Loucy (cell line): ENCODE measurements at regions not wholly inside any gene's neighbourhood (a gene's known extent, or its start where the extent isn't known, plus 50 kb on each side); places are given as distances from the start of the nearest gene placed in this dataset.

ENCODE experiments used
- H2AFZ ChIP-seq: fragments of 200-600 bp; sonication (generic); 2 replicates; pipeline ENCODE4 v1.6.0; 2016; ENCODE audit warnings: antibody characterized with exemption, mild to moderate bottlenecking, low read length, moderate library complexity
- H3F3A ChIP-seq: fragments of 200-600 bp; 2 replicates; pipeline ENCODE4 v1.6.0; 2016; ENCODE audit warnings: antibody characterized with exemption, low read depth, mild to moderate bottlenecking
- H3K27me3 ChIP-seq: fragments of 200-600 bp; sonication (generic); 2 replicates; pipeline ENCODE4 v1.6.1; 2014; ENCODE audit warnings: low read length, mild to moderate bottlenecking; ENCODE audit not compliant: insufficient read depth, poor library complexity, severe bottlenecking
- H3K36me3 ChIP-seq: fragments of 200-600 bp; sonication (generic); 2 replicates; pipeline ENCODE4 v1.6.1; 2016; ENCODE audit warnings: low read length; ENCODE audit not compliant: insufficient read depth
- H3K4me1 ChIP-seq: fragments of 200-600 bp; sonication (generic); 2 replicates; pipeline ENCODE4 v1.5.1; 2014; ENCODE audit warnings: low read length, mild to moderate bottlenecking; ENCODE audit not compliant: insufficient read depth, poor library complexity, severe bottlenecking
- H3K4me2 ChIP-seq: fragments of 200-600 bp; sonication (generic); 2 replicates; pipeline ENCODE4 v1.6.0; 2014; ENCODE audit warnings: antibody characterized with exemption, low read length, low read depth, mild to moderate bottlenecking; ENCODE audit not compliant: poor library complexity, severe bottlenecking
- H3K4me3 ChIP-seq: fragments of 200-600 bp; sonication (generic); 2 replicates; pipeline ENCODE4 v1.5.1; 2014; ENCODE audit warnings: low read length, mild to moderate bottlenecking, mixed read lengths; ENCODE audit not compliant: poor library complexity, severe bottlenecking
- H3K79me2 ChIP-seq: fragments of 200-600 bp; sonication (generic); 2 replicates; pipeline ENCODE4 v1.6.1; 2014; ENCODE audit warnings: low read length; ENCODE audit not compliant: insufficient read depth
- H3K9ac ChIP-seq: fragments of 200-600 bp; sonication (generic); 2 replicates; pipeline ENCODE4 v1.6.0; 2014; ENCODE audit warnings: mild to moderate bottlenecking, low read depth, low read length, moderate library complexity; ENCODE audit not compliant: poor library complexity, severe bottlenecking
- H3K9me2 ChIP-seq: fragments of 200-600 bp; sonication (generic); replicated peaks from 2 replicates; pipeline ENCODE4 v1.6.1; 2016; ENCODE audit warnings: low read depth, low read length, mixed read lengths
- H3K9me3 ChIP-seq: fragments of 200-600 bp; sonication (generic); 2 replicates; pipeline ENCODE4 v1.6.1; 2014; ENCODE audit warnings: mild to moderate bottlenecking, antibody characterized with exemption, low read length, low read depth; ENCODE audit not compliant: insufficient read depth
- H4K20me1 ChIP-seq: fragments of 200-600 bp; sonication (generic); 2 replicates; pipeline ENCODE4 v1.6.0; 2014; ENCODE audit warnings: antibody characterized with exemption, low read length, mild to moderate bottlenecking; ENCODE audit not compliant: insufficient read depth, poor library complexity, severe bottlenecking
- EZH2phosphoT487 ChIP-seq: fragments of 200-600 bp; IDR thresholded peaks from 2 replicates; pipeline ENCODE4 v1.6.1; 2018; ENCODE audit warnings: antibody characterized with exemption, mild to moderate bottlenecking, moderate library complexity, borderline replicate concordance
- TF ChIP-seq, protein P1 (sequence below): fragments of 200-600 bp; sonication (generic); conservative IDR thresholded peaks from 2 replicates; pipeline ENCODE4 v1.5.1; 2014; ENCODE audit warnings: mild to moderate bottlenecking, antibody characterized with exemption, low read length

DNA sequence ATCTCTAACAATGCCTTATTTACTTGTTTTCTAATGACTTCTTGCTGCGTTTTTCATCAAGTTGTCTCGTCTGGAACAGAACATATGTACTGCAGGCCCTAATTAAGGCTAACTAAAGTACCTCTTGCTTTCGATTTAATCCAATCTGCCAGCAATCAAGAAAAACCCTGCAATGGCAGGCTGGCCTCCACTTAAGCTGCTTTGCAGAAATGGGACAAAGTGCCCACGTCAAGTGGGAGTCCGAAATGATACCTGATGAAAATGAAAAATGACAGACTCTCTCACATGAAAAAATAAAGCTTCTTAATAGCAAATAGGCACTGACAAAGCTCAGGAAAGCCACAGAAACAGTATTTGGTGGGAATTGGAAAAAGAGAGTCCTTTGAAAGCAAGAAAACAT lies 1454.7 kb downstream of the FAM181B start:
- H3K4me1 ChIP-seq, result no peaks in the 10 kb centered on the region
- no peaks in the 10 kb centered on the region for H3K9me3 ChIP-seq
- no peaks in the 10 kb centered on the region for H3K79me2 ChIP-seq
- no peaks in the 10 kb centered on the region for H3F3A ChIP-seq
- no peaks in the 10 kb centered on the region for H3K9me2 ChIP-seq
- no peaks in the 10 kb centered on the region for H3K27me3 ChIP-seq
- H4K20me1 ChIP-seq, result no peaks in the 10 kb centered on the region
- H3K4me3 ChIP-seq, result no peak overlapping the region
- no peak overlapping the region for H2AFZ ChIP-seq
- no peaks in the 10 kb centered on the region for H3K36me3 ChIP-seq
- TF ChIP-seq EZH2phosphoT487, result no peak
- TF ChIP-seq, protein P1, sequence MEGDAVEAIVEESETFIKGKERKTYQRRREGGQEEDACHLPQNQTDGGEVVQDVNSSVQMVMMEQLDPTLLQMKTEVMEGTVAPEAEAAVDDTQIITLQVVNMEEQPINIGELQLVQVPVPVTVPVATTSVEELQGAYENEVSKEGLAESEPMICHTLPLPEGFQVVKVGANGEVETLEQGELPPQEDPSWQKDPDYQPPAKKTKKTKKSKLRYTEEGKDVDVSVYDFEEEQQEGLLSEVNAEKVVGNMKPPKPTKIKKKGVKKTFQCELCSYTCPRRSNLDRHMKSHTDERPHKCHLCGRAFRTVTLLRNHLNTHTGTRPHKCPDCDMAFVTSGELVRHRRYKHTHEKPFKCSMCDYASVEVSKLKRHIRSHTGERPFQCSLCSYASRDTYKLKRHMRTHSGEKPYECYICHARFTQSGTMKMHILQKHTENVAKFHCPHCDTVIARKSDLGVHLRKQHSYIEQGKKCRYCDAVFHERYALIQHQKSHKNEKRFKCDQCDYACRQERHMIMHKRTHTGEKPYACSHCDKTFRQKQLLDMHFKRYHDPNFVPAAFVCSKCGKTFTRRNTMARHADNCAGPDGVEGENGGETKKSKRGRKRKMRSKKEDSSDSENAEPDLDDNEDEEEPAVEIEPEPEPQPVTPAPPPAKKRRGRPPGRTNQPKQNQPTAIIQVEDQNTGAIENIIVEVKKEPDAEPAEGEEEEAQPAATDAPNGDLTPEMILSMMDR, result no peak
- no peak overlapping the region for H3K9ac ChIP-seq
- no peak overlapping the region for H3K4me2 ChIP-seq

DNA sequence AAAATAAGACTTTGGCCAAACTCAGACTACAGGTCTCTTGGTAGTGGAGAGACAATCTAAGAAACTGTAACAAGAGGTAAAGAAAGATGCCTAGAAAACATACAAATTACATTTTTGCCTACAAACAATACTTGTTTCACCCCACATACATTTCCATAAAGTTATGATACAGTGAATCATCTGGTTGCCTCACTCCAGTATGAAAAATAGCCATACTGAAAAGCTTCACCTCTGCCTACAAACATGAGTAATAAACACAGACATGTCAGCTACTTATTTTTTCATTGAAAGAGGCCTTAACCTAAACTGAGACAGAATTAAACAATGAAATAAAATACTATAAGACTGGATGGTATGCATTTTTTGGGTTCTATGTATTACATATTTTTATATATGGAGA lies 1463.0 kb downstream of the FAM181B start:
- TF ChIP-seq, protein P1, result no peak
- no peak for TF ChIP-seq EZH2phosphoT487
- H3F3A ChIP-seq, result no peaks in the 10 kb centered on the region
- H4K20me1 ChIP-seq, result no peaks in the 10 kb centered on the region
- no peaks in the 10 kb centered on the region for H3K4me1 ChIP-seq
- no peak overlapping the region for H3K4me2 ChIP-seq
- H3K36me3 ChIP-seq, result no peaks in the 10 kb centered on the region
- no peak overlapping the region for H2AFZ ChIP-seq
- no peaks in the 10 kb centered on the region for H3K9me3 ChIP-seq
- H3K79me2 ChIP-seq, result no peaks in the 10 kb centered on the region
- H3K27me3 ChIP-seq, result no peaks in the 10 kb centered on the region
- no peaks in the 10 kb centered on the region for H3K9me2 ChIP-seq
- no peak overlapping the region for H3K9ac ChIP-seq
- H3K4me3 ChIP-seq, result no peak overlapping the region

DNA sequence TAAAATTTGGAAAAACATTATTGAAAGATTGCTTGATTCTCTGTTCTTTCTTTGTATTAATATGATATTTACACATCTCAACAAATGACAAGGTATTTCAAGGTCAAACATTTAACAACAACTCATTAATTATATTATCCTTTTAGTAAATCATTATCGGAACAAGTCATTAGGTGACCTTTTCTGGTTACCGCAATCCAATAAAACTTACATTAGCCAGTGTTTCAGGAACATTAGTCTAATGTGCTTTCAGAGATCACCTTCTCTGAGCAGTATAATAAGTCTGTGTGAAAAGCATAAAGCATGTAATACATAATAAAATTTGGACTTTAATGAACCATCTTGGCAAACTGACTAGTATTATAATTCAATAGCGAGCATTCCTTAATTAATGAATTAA lies 1466.4 kb downstream of the FAM181B start:
- H3K9me2 ChIP-seq, result no peaks in the 10 kb centered on the region
- H3K4me1 ChIP-seq, result no peaks in the 10 kb centered on the region
- no peaks in the 10 kb centered on the region for H3K27me3 ChIP-seq
- TF ChIP-seq EZH2phosphoT487, result no peak
- TF ChIP-seq, protein P1, result no peak
- no peaks in the 10 kb centered on the region for H3F3A ChIP-seq
- H2AFZ ChIP-seq, result no peak overlapping the region
- no peaks in the 10 kb centered on the region for H3K9me3 ChIP-seq
- H3K9ac ChIP-seq, result no peak overlapping the region
- H3K36me3 ChIP-seq, result no peaks in the 10 kb centered on the region
- no peaks in the 10 kb centered on the region for H4K20me1 ChIP-seq
- H3K4me3 ChIP-seq, result no peak overlapping the region
- H3K4me2 ChIP-seq, result no peak overlapping the region
- no peaks in the 10 kb centered on the region for H3K79me2 ChIP-seq
